Activated naive CD4-positive, alpha-beta T cell treated with anti-CD3 and anti-CD28 coated beads, Interleukin-2, amount 50 U/mL, for 72 hours (primary cell): ENCODE measurements at regions not wholly inside any gene's neighbourhood (a gene's known extent, or its start where the extent isn't known, plus 50 kb on each side); places are given as distances from the start of the nearest gene placed in this dataset.
A peak's percentile ranks its signal among the peaks of the same experiment; 100 is the strongest.

Source experiments
- ATAC-seq, 2 donors: fragments of 150-1000 bp; cut with Tn5 transposase; 2 replicates each; pipeline ENCODE4 v1.10.0; 2021; ENCODE audit warnings: mild to moderate bottlenecking in 2 of 2, moderate library complexity in 2 of 2
- DNase-seq, 2 donors: peaks; one replicate each; pipeline ENCODE4 v3.0.0; 2021 to 2022; ENCODE audit warnings: low spot score in 2 of 2
- H3K27ac Mint-ChIP-seq, 2 donors: one replicate each; pipeline ENCODE4 v1.8.0; 2022; ENCODE audit warnings: mild to moderate bottlenecking in 2 of 2, mixed read lengths in 2 of 2
- H3K36me3 Mint-ChIP-seq, 2 donors: one replicate each; pipeline ENCODE4 v1.8.0; 2022; ENCODE audit warnings: mixed read lengths in 2 of 2
- H3K9me3 Mint-ChIP-seq, 2 donors: one replicate each; pipeline ENCODE4 v1.8.0; 2022; ENCODE audit warnings: mixed read lengths in 2 of 2

DNA sequence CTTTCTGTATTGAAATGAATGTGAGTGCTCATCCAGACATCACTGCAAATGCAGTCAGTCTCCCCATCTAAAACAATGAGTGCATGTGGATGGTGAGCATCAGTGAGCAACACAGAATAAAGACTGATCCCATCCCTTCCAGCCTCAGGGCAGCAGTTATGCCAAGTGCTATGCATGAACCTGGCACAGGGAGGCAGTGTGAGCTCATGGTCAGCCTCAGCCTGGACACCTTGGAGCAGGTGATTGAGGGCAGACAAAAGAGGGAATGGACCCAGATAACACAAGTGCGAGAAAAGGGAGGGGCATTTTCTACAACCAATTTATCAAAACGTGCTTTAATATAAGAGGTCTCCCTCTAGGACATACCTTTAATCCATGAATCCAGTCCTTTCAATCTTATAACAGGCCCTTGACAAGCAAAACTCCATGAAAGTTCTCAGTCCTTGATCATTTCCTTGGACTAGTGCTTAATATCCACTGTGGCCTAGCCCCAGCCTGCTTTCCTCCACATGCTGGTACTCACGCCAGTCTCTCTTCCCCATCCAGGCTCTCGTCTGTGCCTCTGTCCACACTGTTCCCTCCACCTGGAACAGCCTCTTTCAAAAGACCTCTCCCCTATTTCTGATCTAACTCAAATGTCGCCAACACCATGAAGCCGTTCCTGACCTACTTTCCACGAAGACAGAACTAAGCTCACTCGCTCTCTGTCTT is 50.5 kb upstream of the LRRC55 start:
- Mint-ChIP-seq H3K27ac (no peak overlapping the region), H3K36me3 (no peaks in the 10 kb centered on the region), H3K9me3 (no peaks in the 10 kb centered on the region)
- ATAC-seq (peak in 1 of 2 donors; percentile 35), DNase-seq (no peak)
